ENCODE measurements at regions not wholly inside any gene's neighbourhood (a gene's known extent, or its start where the extent isn't known, plus 50 kb on each side); places are given as distances from the start of the nearest gene placed in this dataset.

- TF ChIP-seq, protein P1, sequence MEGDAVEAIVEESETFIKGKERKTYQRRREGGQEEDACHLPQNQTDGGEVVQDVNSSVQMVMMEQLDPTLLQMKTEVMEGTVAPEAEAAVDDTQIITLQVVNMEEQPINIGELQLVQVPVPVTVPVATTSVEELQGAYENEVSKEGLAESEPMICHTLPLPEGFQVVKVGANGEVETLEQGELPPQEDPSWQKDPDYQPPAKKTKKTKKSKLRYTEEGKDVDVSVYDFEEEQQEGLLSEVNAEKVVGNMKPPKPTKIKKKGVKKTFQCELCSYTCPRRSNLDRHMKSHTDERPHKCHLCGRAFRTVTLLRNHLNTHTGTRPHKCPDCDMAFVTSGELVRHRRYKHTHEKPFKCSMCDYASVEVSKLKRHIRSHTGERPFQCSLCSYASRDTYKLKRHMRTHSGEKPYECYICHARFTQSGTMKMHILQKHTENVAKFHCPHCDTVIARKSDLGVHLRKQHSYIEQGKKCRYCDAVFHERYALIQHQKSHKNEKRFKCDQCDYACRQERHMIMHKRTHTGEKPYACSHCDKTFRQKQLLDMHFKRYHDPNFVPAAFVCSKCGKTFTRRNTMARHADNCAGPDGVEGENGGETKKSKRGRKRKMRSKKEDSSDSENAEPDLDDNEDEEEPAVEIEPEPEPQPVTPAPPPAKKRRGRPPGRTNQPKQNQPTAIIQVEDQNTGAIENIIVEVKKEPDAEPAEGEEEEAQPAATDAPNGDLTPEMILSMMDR (IDR thresholded peaks at IDR 0.05), result no peak
- no peak for TF ChIP-seq POLR2A (IDR thresholded peaks at IDR 0.05)
Measured at GRCh38 chr7:97460433-97460832, 271.5 kb upstream of the TAC1 start.

All from transverse colon (tissue), 3 donors.